ENCODE measurements at regions not wholly inside any gene's neighbourhood (a gene's known extent, or its start where the extent isn't known, plus 50 kb on each side); places are given as distances from the start of the nearest gene placed in this dataset.

- TF ChIP-seq CTCF (IDR thresholded peaks at IDR 0.05), result no peak
- no peak for TF ChIP-seq POLR2A (IDR thresholded peaks at IDR 0.05; ENCODE audit: low read depth)
- TF ChIP-seq POLR2AphosphoS5 (IDR thresholded peaks at IDR 0.05), result no peak
These were observed 194.8 kb upstream of the TRPC7 start for GRCh38 chr5:136560126-136560525.
